ENCODE measurements at regions not wholly inside any gene's neighbourhood (a gene's known extent, or its start where the extent isn't known, plus 50 kb on each side); places are given as distances from the start of the nearest gene placed in this dataset.
A peak's percentile ranks its signal among the peaks of the same experiment; 100 is the strongest.

DNA sequence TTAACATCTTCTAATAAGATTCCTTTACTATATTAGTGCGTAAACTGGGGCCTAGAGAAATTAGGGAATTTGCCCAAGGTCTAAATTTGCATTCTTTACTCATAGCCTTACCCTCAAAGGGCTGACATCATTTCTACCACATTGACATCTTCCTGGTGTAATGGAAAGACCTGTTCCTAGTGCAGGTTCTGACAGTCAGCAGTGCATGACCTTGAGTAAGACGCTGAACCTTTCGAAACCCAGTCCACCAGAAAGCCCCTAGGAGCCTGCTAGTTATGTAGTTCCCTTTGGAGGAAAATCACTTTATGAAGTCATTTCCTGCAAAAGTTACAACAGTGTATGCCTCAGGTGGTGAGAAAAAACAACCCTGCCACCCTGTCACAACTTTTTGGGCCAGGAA is 388.3 kb downstream of the TNS1 start (continued):
- TF ChIP-seq KAT2A (conservative IDR thresholded peaks at IDR 0.05; ENCODE audit: control insufficient read depth, low read depth, low read length) = no peak
- TF ChIP-seq POLR2AphosphoS2 (IDR thresholded peaks at IDR 0.05; ENCODE audit: low read depth, low read length) = no peak
- no peak for TF ChIP-seq TCF7 (IDR thresholded peaks at IDR 0.05; ENCODE audit: borderline replicate concordance)
- peak in 1 of 2 experiments; percentile 21; a peak in 1 of 4 replicates for TF ChIP-seq IKZF2 (IDR thresholded peaks at IDR 0.05)
- no peak for TF ChIP-seq NR2F1 (conservative IDR thresholded peaks at IDR 0.05)
- no peak for TF ChIP-seq ZZZ3 (IDR thresholded peaks at IDR 0.05; ENCODE audit: control insufficient read depth, insufficient read length, low read depth)
- TF ChIP-seq TCF3 (IDR thresholded peaks at IDR 0.05; ENCODE audit: borderline replicate concordance, insufficient read depth, low read depth, low read length) = no peak
- TF ChIP-seq YBX1 (IDR thresholded peaks at IDR 0.05) = no peak
- TF ChIP-seq, protein P1, sequence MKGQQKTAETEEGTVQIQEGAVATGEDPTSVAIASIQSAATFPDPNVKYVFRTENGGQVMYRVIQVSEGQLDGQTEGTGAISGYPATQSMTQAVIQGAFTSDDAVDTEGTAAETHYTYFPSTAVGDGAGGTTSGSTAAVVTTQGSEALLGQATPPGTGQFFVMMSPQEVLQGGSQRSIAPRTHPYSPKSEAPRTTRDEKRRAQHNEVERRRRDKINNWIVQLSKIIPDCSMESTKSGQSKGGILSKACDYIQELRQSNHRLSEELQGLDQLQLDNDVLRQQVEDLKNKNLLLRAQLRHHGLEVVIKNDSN (IDR thresholded peaks at IDR 0.05; ENCODE audit: borderline replicate concordance, extremely low read length, insufficient read depth, low read depth, low read length) = no peak
- TF ChIP-seq STAT1 (conservative IDR thresholded peaks at IDR 0.05) = no peak
- TF ChIP-seq SIN3A (IDR thresholded peaks at IDR 0.05; ENCODE audit: low read depth, low read length) = no peak
- TF ChIP-seq NFIC (IDR thresholded peaks at IDR 0.05; ENCODE audit: low read depth, low read length) = peak; percentile 81; the same call in 1 of the 2 replicates
- TF ChIP-seq SP1 (IDR thresholded peaks at IDR 0.05; ENCODE audit: low read depth, low read length) = no peak
- TF ChIP-seq FOXM1 (IDR thresholded peaks at IDR 0.05; ENCODE audit: low read depth, low read length) = no peak; the same call in 1 of the 2 replicates
- TF ChIP-seq, protein P2, sequence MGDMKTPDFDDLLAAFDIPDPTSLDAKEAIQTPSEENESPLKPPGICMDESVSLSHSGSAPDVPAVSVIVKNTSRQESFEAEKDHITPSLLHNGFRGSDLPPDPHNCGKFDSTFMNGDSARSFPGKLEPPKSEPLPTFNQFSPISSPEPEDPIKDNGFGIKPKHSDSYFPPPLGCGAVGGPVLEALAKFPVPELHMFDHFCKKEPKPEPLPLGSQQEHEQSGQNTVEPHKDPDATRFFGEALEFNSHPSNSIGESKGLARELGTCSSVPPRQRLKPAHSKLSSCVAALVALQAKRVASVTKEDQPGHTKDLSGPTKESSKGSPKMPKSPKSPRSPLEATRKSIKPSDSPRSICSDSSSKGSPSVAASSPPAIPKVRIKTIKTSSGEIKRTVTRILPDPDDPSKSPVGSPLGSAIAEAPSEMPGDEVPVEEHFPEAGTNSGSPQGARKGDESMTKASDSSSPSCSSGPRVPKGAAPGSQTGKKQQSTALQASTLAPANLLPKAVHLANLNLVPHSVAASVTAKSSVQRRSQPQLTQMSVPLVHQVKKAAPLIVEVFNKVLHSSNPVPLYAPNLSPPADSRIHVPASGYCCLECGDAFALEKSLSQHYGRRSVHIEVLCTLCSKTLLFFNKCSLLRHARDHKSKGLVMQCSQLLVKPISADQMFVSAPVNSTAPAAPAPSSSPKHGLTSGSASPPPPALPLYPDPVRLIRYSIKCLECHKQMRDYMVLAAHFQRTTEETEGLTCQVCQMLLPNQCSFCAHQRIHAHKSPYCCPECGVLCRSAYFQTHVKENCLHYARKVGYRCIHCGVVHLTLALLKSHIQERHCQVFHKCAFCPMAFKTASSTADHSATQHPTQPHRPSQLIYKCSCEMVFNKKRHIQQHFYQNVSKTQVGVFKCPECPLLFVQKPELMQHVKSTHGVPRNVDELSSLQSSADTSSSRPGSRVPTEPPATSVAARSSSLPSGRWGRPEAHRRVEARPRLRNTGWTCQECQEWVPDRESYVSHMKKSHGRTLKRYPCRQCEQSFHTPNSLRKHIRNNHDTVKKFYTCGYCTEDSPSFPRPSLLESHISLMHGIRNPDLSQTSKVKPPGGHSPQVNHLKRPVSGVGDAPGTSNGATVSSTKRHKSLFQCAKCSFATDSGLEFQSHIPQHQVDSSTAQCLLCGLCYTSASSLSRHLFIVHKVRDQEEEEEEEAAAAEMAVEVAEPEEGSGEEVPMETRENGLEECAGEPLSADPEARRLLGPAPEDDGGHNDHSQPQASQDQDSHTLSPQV (IDR thresholded peaks at IDR 0.05) = no peak
- no peak for TF ChIP-seq NRF1 (conservative IDR thresholded peaks at IDR 0.05; ENCODE audit: low read depth, low read length)
- TF ChIP-seq CREM (IDR thresholded peaks at IDR 0.05; ENCODE audit: low read depth) = peak; percentile 91
- TF ChIP-seq TARDBP (IDR thresholded peaks at IDR 0.05; ENCODE audit: borderline replicate concordance) = no peak
- no peak for TF ChIP-seq SMAD5 (IDR thresholded peaks at IDR 0.05; ENCODE audit: low read depth)
- no peak for TF ChIP-seq BMI1 (IDR thresholded peaks at IDR 0.05; ENCODE audit: borderline replicate concordance)
- no peak for TF ChIP-seq MTA3 (IDR thresholded peaks at IDR 0.05; ENCODE audit: borderline replicate concordance, low read length)
- TF ChIP-seq CBX3 (IDR thresholded peaks at IDR 0.05; ENCODE audit: borderline replicate concordance, low read depth) = no peak
- TF ChIP-seq BCL11A (IDR thresholded peaks at IDR 0.05; ENCODE audit: low read depth, low read length) = no peak
- no peak for TF ChIP-seq SMC3 (IDR thresholded peaks at IDR 0.05; ENCODE audit: borderline replicate concordance, low read length)
- TF ChIP-seq MEF2A (IDR thresholded peaks at IDR 0.05; ENCODE audit: insufficient read depth, low read depth, low read length) = no peak

Measured in GM12878 (cell line).